Right lobe of liver (tissue), 6 donors: ENCODE measurements at regions not wholly inside any gene's neighbourhood (a gene's known extent, or its start where the extent isn't known, plus 50 kb on each side); places are given as distances from the start of the nearest gene placed in this dataset.

Experiments used
- ATAC-seq, 4 donors: fragments of 200-7000 bp; cut with Tn5 transposase; one replicate each; pipeline ENCODE4 v1.9.1; 2020; ENCODE audit warnings: mild to moderate bottlenecking in 4 of 4, moderate library complexity in 4 of 4
- DNase-seq, 3 donors: peaks; one replicate each; pipeline ENCODE4 v3.0.0-alpha.2; 2020
- H3K27ac ChIP-seq, 3 donors: fragments of 200-600 bp; one replicate each; pipeline ENCODE4 v1.8.0; 2022
- H3K27me3 ChIP-seq, 2 donors: fragments of 200-600 bp; one replicate each; pipeline ENCODE4 v1.8.0; 2022
- H3K36me3 ChIP-seq, 4 donors: fragments of 200-600 bp; sonication (generic) in 1 of 4; one replicate each; pipeline versions ENCODE4 v1.5.1 to v1.8.0; 2017 to 2022; ENCODE audit warnings: control low read depth in 1 of 4
- H3K4me1 ChIP-seq, 4 donors: fragments of 200-600 bp; sonication (generic) in 1 of 4; one replicate each; pipeline versions ENCODE4 v1.5.1 to v1.8.0; 2017 to 2022; ENCODE audit warnings: control low read depth in 1 of 4
- H3K4me3 ChIP-seq, 3 donors: fragments of 200-600 bp; one replicate each; pipeline ENCODE4 v1.8.0; 2022
- H3K9me3 ChIP-seq, 4 donors: fragments of 200-600 bp; sonication (generic) in 1 of 4; one replicate each; pipeline versions ENCODE4 v1.5.1 to v1.8.0; 2017 to 2022; ENCODE audit warnings: control low read depth in 1 of 4
- CTCF ChIP-seq, 4 donors: fragments of 200-600 bp in 3 of 4; fragments of 450-650 bp in 1 of 4; IDR thresholded peaks; one replicate each; pipeline versions ENCODE4 v1.5.1 to v1.8.0; 2016 to 2022; ENCODE audit warnings: antibody characterized with exemption in 4 of 4, mild to moderate bottlenecking in 2 of 4
- POLR2A ChIP-seq: fragments of 450-650 bp; IDR thresholded peaks from one replicate; pipeline ENCODE4 v1.6.1; 2017; ENCODE audit warnings: antibody characterized with exemption, mild to moderate bottlenecking
- WGBS: methylation state at CpG from one replicate; pipeline ENCODE4 v1.1.6; 2018; ENCODE audit warnings: low coverage, low lambda C conversion rate; ENCODE audit not compliant: insufficient coverage; ENCODE audit errors: missing lambda C conversion rate; 5-methylcytosine and 5-hydroxymethylcytosine counted together
- intact Hi-C, 2 donors: fragments of 100-400 bp; cut with DNase I; formaldehyde crosslinking; loops; one replicate each; pipeline versions ENCODE4 v1.11.2 to v1.14.1; 2022
- donor health status: DM: no; HTN: yes; CAD: no.
- donor health status: DM: no; HTN: no; CAD: no.
- donor health status: DM: no; HTN: no; CAD: no.
- donor health status: DM: no; HTN: yes; CAD: no.
- donor health status: DM: no; HTN: yes; CAD: no.

- DNase-seq (no peak), ATAC-seq (no peak)
- no peaks in the 10 kb centered on the region for H3K4me1 ChIP-seq
These were observed 482.7 kb upstream of the CD180 start for GRCh38 chr5:67679184-67679841.

GRCh38 chr5:67678594-67678993 lies 482.0 kb upstream of the CD180 start:
- no peak for DNase-seq
- H3K36me3 ChIP-seq = no peaks in the 10 kb centered on the region
- intact Hi-C loops = no loop called here
- WGBS = 90% methylated on average over 2 of the region's 3 CpGs
- H3K9me3 ChIP-seq = no peaks in the 10 kb centered on the region
- H3K4me3 ChIP-seq = no peak overlapping the region
- H3K4me1 ChIP-seq = no peaks in the 10 kb centered on the region
- TF ChIP-seq POLR2A = no peak
- no peak for TF ChIP-seq CTCF (IDR thresholded peaks at IDR 0.05)
- H3K27ac ChIP-seq = no peak overlapping the region
- no peaks in the 10 kb centered on the region for H3K27me3 ChIP-seq
- no peak for ATAC-seq

More at GRCh38 chr5:67679184-67679841, 482.7 kb upstream of the CD180 start:
- intact Hi-C loops = no loop called here
- WGBS = 77% methylated on average over 3 of the region's 7 CpGs
- Histone ChIP-seq H3K27ac (no peak overlapping the region), H3K27me3 (no peaks in the 10 kb centered on the region), H3K4me3 (no peak overlapping the region), H3K9me3 (no peaks in the 10 kb centered on the region), H3K36me3 (no peaks in the 10 kb centered on the region)
- no peak for TF ChIP-seq POLR2A
- no peak for TF ChIP-seq CTCF (IDR thresholded peaks at IDR 0.05)

GRCh38 chr5:67677422-67677970 lies 480.9 kb upstream of the CD180 start:
- intact Hi-C loops = no loop called here
- Histone ChIP-seq H3K36me3 (no peaks in the 10 kb centered on the region), H3K27me3 (no peaks in the 10 kb centered on the region), H3K4me3 (no peak overlapping the region), H3K9me3 (no peaks in the 10 kb centered on the region), H3K27ac (no peak overlapping the region), H3K4me1 (no peaks in the 10 kb centered on the region)
- TF ChIP-seq POLR2A = no peak
- DNase-seq = no peak
- no peak for ATAC-seq
- 100% methylated on average over 1 of the region's 2 CpGs for WGBS

- no peak for DNase-seq
- no peak overlapping the region for H3K27ac ChIP-seq
- 88% methylated on average over 2 of the region's 2 CpGs for WGBS
- H3K4me1 ChIP-seq = no peaks in the 10 kb centered on the region
- H3K27me3 ChIP-seq = no peaks in the 10 kb centered on the region
- no peak overlapping the region for H3K4me3 ChIP-seq
- intact Hi-C loops = no loop called here
- no peaks in the 10 kb centered on the region for H3K36me3 ChIP-seq
- no peak for ATAC-seq
- no peaks in the 10 kb centered on the region for H3K9me3 ChIP-seq
- TF ChIP-seq CTCF (IDR thresholded peaks at IDR 0.05) = no peak
- no peak for TF ChIP-seq POLR2A
These were observed 480.3 kb upstream of the CD180 start for GRCh38 chr5:67676863-67677262.

GRCh38 chr5:67674159-67674655 lies 477.6 kb upstream of the CD180 start:
- intact Hi-C loops = no loop called here
- H3K9me3 ChIP-seq = no peaks in the 10 kb centered on the region
- ATAC-seq = no peak
- no peaks in the 10 kb centered on the region for H3K36me3 ChIP-seq
- H3K4me1 ChIP-seq = no peaks in the 10 kb centered on the region
- H3K27ac ChIP-seq = no peak overlapping the region
- no peaks in the 10 kb centered on the region for H3K27me3 ChIP-seq
- TF ChIP-seq POLR2A (no peak), CTCF (IDR thresholded peaks at IDR 0.05) (no peak)
- no peak overlapping the region for H3K4me3 ChIP-seq
- DNase-seq = no peak
